OCI-LY1 (cell line): ENCODE measurements at regions not wholly inside any gene's neighbourhood (a gene's known extent, or its start where the extent isn't known, plus 50 kb on each side); places are given as distances from the start of the nearest gene placed in this dataset.

Experiments used
- H2AFZ ChIP-seq: fragments of 200-600 bp; sonication (generic), shearing (Covaris generic); 2 replicates; pipeline ENCODE4 v1.6.0; 2014; ENCODE audit warnings: antibody characterized with exemption, mild to moderate bottlenecking, low read length
- H3F3A ChIP-seq: fragments of 200-600 bp; sonication (generic), shearing (Covaris generic); 2 replicates; pipeline ENCODE4 v1.6.0; 2014; ENCODE audit warnings: mild to moderate bottlenecking, antibody characterized with exemption, low read length, moderate library complexity; ENCODE audit not compliant: insufficient read depth
- H3K27ac ChIP-seq: fragments of 200-600 bp; sonication (generic); 2 replicates; pipeline ENCODE4 v1.5.1; 2014; ENCODE audit warnings: low read length, mixed run types, mild to moderate bottlenecking, low read depth; ENCODE audit not compliant: poor library complexity, severe bottlenecking
- H3K27me3 ChIP-seq: fragments of 200-600 bp; sonication (generic); 2 replicates; pipeline ENCODE4 v1.6.0; 2014; ENCODE audit warnings: antibody characterized with exemption, mild to moderate bottlenecking, low read length, moderate library complexity; ENCODE audit not compliant: insufficient read depth
- H3K36me3 ChIP-seq: fragments of 200-600 bp; sonication (generic); 2 replicates; pipeline ENCODE4 v1.6.1; 2014; ENCODE audit warnings: mild to moderate bottlenecking, antibody characterized with exemption, low read length, moderate library complexity, mixed read lengths; ENCODE audit not compliant: insufficient read depth
- H3K4me1 ChIP-seq: fragments of 200-600 bp; sonication (generic); 2 replicates; pipeline ENCODE4 v1.5.1; 2014; ENCODE audit warnings: mild to moderate bottlenecking, low read length, moderate library complexity; ENCODE audit not compliant: insufficient read depth, severe bottlenecking
- H3K4me2 ChIP-seq: fragments of 200-600 bp; sonication (generic), shearing (Covaris generic); 2 replicates; pipeline ENCODE4 v1.6.1; 2014; ENCODE audit warnings: low read length
- H3K4me3 ChIP-seq: fragments of 200-600 bp; sonication (generic); 2 replicates; pipeline ENCODE4 v1.5.1; 2014; ENCODE audit warnings: low read length, low read depth, mild to moderate bottlenecking, mixed read lengths; ENCODE audit not compliant: poor library complexity, severe bottlenecking
- H3K79me2 ChIP-seq: fragments of 200-600 bp; shearing (Covaris generic); 2 replicates; pipeline ENCODE4 v1.6.1; 2016; ENCODE audit warnings: mixed run types, low read length, mixed read lengths; ENCODE audit not compliant: insufficient read depth
- H3K9ac ChIP-seq: fragments of 200-600 bp; sonication (generic), shearing (Covaris generic); 2 replicates; pipeline ENCODE4 v1.6.1; 2014; ENCODE audit warnings: mild to moderate bottlenecking, low read length, mixed read lengths
- H3K9me2 ChIP-seq: fragments of 200-600 bp; sonication (generic), shearing (Covaris generic); 2 replicates; pipeline ENCODE4 v1.6.1; 2014; ENCODE audit warnings: low read depth, mild to moderate bottlenecking, low read length, mixed read lengths
- H3K9me3 ChIP-seq: fragments of 200-600 bp; shearing (Covaris generic); 2 replicates; pipeline ENCODE4 v1.6.1; 2014; ENCODE audit warnings: low read length, mixed read lengths
- H4K20me1 ChIP-seq: fragments of 200-600 bp; sonication (generic), shearing (Covaris generic); 2 replicates; pipeline ENCODE4 v1.6.0; 2016; ENCODE audit warnings: mild to moderate bottlenecking, low read length; ENCODE audit not compliant: insufficient read depth
- CTCF ChIP-seq: fragments of 200-600 bp; sonication (generic), shearing (Covaris generic); IDR thresholded peaks from 2 replicates; pipeline ENCODE4 v1.5.1; 2017; ENCODE audit warnings: mild to moderate bottlenecking, antibody characterized with exemption, low read length, moderate library complexity, mixed read lengths
- EZH2 ChIP-seq: fragments of 200-600 bp; sonication (generic), shearing (Covaris generic); IDR thresholded peaks from 2 replicates; pipeline ENCODE4 v1.8.0; 2017; ENCODE audit warnings: borderline replicate concordance, mixed run types, mild to moderate bottlenecking, antibody characterized with exemption, low read length, moderate library complexity, mixed read lengths

- no peaks in the 10 kb centered on the region for H3K9me3 ChIP-seq
- no peak overlapping the region for H3K27ac ChIP-seq
- H3K4me2 ChIP-seq, result no peak overlapping the region
- H3K9ac ChIP-seq, result no peak overlapping the region
- no peaks in the 10 kb centered on the region for H3K27me3 ChIP-seq
- H4K20me1 ChIP-seq, result no peaks in the 10 kb centered on the region
- no peaks in the 10 kb centered on the region for H3F3A ChIP-seq
- no peaks in the 10 kb centered on the region for H3K36me3 ChIP-seq
- no peak overlapping the region for H3K4me3 ChIP-seq
- H3K79me2 ChIP-seq, result no peaks in the 10 kb centered on the region
- TF ChIP-seq CTCF (no peak), EZH2 (no peak)
- no peaks in the 10 kb centered on the region for H3K4me1 ChIP-seq
- no peaks in the 10 kb centered on the region for H3K9me2 ChIP-seq
- no peak overlapping the region for H2AFZ ChIP-seq
Measured at GRCh38 chr2:385061-385460, 97.2 kb upstream of the ALKAL2 start.

- Histone ChIP-seq H3K9me3 (no peaks in the 10 kb centered on the region), H3K79me2 (no peaks in the 10 kb centered on the region), H3K4me1 (no peaks in the 10 kb centered on the region), H3K9ac (no peak overlapping the region), H3K4me3 (no peak overlapping the region), H4K20me1 (no peaks in the 10 kb centered on the region), H3K36me3 (no peaks in the 10 kb centered on the region), H2AFZ (no peak overlapping the region), H3K9me2 (no peaks in the 10 kb centered on the region), H3F3A (no peaks in the 10 kb centered on the region), H3K27ac (no peak overlapping the region), H3K4me2 (no peak overlapping the region), H3K27me3 (no peaks in the 10 kb centered on the region)
- no peak for TF ChIP-seq EZH2
- no peak for TF ChIP-seq CTCF
Measured at GRCh38 chr2:383888-384287, 96.0 kb upstream of the ALKAL2 start.

GRCh38 chr2:383178-383577 lies 95.3 kb upstream of the ALKAL2 start:
- H3K9me2 ChIP-seq, result no peaks in the 10 kb centered on the region
- no peaks in the 10 kb centered on the region for H4K20me1 ChIP-seq
- no peaks in the 10 kb centered on the region for H3K4me1 ChIP-seq
- no peak overlapping the region for H3K4me2 ChIP-seq
- no peak overlapping the region for H3K27ac ChIP-seq
- no peak overlapping the region for H2AFZ ChIP-seq
- H3K9ac ChIP-seq, result no peak overlapping the region
- no peaks in the 10 kb centered on the region for H3F3A ChIP-seq
- H3K79me2 ChIP-seq, result no peaks in the 10 kb centered on the region
- TF ChIP-seq EZH2 (no peak), CTCF (no peak)
- H3K27me3 ChIP-seq, result no peaks in the 10 kb centered on the region
- no peaks in the 10 kb centered on the region for H3K36me3 ChIP-seq
- H3K4me3 ChIP-seq, result no peak overlapping the region
- H3K9me3 ChIP-seq, result no peaks in the 10 kb centered on the region
